Left renal pelvis (tissue), 4 donors: ENCODE measurements at regions not wholly inside any gene's neighbourhood (a gene's known extent, or its start where the extent isn't known, plus 50 kb on each side); places are given as distances from the start of the nearest gene placed in this dataset.

Experiments
- DNase-seq, 4 donors: peaks; one replicate each; pipeline ENCODE4 v3.0.0-alpha.2; 2013; ENCODE audit warnings: low read depth in 4 of 4, low spot score in 3 of 4

DNA sequence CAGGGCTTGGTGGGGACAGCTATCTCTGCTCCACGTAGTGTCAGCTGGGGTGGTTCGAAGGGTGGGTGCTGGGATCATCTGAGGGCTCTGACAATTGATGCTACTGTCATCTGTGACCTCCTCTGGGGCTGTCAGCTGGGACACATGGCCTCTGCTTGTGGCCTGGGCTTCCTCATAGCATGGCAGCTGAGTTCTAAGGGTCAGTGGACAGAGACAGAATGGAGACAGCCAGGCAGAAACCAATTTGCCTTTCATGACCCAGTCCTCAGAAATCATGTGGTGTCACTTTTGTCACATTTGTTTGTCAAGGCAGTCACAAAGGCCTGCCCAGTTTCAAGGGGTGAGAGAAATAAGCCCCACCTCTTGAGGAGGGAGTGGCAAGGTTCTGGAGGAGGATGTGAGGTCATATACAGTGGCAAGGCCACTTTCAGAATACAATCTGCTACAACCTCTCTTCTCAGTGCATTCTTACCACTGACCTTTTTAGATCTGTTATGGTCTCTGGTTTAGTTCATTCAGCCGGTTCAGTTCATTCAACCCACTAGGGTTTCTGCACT is 103.6 kb upstream of the BCOR start:
- no peak for DNase-seq

DNA sequence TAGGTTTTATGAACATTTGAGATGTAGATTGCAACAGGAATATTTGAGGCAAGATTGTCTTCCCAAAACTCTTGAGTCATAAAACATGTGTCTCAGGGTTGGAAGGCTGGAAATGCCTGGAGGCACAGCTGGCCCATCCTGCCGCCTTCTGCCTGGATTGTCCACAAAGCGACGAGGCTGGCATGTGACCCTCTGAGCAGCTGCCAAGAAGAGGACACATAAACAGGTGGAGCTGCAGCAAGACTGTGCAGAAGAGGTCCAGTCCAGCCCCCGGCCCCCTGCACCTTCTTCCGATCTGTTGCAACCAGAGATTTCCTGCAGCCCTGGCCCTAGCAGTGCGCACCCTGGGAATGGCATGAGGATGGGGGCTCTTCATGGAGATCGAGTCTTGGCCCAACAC is 101.9 kb upstream of the BCOR start:
- no peak for DNase-seq

DNA sequence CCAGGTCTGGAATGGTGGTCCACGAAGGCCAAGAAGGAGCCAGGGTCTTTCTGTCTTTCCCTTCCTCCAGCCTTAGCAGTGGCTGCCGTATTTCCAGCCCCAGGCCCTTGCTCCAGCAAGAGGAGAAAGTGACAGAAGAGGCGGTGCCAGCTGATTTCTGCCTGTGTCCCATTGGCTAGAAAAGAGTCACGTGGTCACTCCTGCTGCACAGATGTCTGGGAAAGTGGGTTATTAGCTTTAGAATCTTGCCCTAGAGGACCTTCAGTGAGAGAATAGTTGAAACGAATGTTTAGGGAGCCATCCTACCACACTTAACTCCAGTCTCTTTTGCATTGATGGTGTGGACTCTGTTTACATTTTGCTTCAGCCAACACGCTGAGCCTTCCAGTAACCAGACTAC is 99.3 kb upstream of the BCOR start:
- no peak for DNase-seq

DNA sequence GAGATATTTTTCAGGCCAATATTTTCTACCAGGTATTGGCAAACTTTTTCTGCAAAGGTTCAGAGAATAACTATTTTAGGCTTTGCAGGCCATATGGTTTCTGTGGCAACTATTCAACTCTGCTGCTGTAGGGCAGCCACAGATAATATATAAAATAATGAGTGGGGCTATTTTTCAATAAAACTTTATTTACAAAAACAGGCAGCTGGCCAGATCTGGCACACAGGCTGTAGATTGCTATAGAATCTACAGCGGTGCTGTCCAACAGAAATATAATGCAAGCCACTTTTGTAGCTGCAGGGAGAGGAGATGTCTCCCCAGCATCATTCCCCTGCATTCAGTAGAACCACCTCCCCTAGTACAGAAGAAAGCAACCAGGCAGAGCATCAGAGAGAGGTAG is 97.6 kb upstream of the BCOR start:
- no peak for DNase-seq

DNA sequence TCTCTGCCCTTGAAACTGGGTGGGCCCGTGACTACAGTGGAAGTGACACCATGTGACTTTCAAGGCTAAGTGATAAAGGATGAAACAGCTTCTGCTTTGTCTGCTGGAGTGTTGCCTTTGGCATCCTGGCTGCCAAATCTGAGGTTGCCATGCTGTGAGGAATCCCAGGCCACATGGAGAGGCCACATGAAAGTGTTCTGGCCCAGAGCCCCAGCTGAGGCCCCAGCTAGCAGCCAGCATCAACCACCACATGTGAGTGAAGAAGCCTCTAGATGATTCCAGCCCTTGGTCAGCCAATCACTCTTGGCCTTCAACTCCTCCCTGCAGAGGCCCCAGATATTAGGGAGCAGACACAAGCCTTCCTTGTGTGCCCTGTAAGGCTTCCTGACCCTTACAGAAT is 94.4 kb upstream of the BCOR start:
- no peak for DNase-seq

DNA sequence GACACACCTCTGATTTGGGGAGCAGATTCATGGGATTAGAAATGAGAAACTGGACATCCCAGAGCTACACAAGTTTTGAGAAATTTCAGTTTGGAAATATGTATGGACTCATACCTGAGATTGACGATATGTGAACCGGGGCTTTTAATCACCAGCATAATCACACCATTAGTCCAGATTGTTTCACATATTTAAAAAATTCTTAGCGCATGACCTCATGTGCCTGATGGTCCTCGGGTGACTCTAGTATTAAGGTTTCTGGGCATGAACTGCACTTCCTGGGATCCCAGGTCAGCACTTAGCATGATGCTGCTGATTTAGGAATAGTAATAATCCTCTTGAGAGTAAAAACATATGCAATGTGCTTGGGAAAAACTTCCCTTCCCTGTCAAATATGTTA is 91.9 kb upstream of the BCOR start:
- no peak for DNase-seq

DNA sequence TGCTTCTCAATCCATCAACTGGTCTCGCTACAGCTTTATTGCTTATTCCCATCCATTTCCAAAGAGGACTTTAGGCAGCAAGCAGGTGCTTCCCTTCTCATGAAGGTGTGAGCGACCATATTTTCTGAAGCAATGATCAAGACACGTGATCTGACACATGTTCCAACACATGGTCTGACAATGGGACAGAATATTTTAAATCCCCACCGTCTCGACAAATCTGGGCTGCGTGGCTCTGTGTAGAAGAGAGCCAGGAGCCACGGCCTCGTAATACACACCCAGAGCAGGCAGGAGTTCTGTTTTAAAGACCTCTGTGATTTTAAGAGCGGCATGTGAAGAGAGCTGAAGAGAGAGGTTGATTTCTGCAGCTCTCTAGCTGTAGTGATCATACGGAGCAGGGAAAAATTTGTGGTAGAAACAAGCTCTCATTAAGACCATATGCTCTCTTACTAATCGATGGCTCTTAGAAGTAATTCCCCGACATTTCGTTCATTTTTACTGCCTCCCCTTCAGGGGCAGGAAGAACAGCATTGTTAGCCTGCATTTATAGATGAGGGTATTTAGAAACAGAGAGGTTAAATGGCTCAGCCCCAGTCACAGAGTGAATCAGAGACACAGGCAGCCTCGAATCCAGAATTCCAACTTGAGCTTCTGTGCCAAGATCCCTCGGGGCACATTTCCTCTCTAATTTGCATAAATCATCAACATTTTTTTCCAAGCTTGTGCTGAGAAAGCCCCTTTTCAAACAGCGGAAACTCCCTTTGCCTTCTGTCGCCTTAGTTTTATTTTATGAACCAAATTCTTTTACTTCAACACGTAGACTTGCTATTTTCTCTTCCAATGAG is 91.0 kb upstream of the BCOR start:
- DNase-seq: no peak

DNA sequence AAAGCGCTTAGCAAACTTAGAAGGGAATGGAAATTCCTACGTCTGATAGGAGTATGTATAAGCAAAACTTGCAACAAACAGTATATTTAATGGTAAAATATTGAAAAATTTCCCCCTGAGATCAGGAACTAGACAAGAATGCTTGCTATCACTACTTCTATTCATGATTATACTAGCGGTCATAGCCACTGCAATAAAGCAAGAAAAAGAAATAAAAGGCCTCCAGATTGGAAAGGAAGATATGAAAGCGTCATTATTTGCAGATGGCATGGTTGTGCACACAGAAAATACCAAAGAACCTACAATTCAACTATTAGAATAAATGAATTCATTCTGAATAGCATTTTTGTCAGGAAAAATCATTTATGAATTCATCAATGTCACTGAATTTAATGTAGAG is 87.2 kb upstream of the BCOR start:
- DNase-seq: no peak

DNA sequence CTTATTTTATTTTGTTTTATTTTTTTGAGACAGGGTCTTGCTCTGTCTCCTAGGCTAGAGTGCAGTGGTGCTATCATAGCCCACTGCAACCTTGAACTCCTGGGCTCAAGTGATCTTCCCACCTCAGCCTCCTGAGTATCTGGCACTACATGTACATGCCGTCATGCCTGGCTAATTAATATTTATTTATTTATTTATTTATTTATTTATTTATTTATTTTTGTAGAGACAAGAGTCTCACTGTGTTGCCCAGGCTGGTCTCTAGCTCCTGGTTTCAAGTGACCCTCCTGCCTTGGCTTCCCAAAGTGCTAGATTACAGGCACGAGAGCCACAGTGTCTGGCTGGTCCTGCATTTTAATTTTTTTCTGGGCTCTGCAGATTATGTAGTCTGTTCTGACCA is 84.9 kb upstream of the BCOR start:
- no peak for DNase-seq

DNA sequence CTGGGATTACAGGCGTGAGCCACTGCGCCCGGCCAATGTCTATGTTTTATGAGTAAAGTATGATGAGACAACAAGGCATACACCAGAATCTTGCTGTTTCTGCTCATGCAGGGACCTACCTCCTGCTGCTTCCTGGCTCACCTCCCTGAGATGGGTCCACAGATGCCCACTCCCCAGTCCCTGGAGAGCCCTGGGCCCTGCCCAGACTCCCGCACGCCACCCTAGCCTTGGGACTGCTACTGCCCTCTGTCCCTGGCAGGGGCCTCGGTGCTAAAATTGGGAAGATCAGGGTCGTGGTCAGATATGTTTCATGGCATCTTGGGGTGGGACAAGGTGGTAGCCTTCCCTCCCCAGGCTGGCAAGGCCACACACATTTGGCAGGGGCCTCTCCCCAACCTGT is 84.3 kb upstream of the BCOR start:
- DNase-seq: no peak

DNA sequence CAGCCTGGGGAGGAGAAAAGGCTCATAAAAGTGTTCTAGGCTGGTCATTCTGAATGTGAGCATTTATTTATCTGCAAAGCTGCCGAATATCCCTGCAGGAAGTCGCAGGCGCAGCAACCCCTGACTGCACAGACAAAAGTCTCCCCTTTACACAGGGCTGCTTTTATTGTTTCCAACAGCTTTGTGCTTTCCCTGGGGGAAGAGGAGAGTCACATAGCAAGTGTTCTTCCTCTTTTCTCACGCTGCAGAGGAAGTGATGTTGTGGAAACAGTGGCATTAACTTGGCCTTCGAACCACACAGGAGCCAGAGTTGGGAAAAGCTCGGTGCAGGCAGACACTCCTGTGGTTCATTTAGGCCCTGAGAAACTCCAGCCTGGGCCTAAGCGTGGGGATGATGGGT is 81.5 kb upstream of the BCOR start:
- DNase-seq: no peak

DNA sequence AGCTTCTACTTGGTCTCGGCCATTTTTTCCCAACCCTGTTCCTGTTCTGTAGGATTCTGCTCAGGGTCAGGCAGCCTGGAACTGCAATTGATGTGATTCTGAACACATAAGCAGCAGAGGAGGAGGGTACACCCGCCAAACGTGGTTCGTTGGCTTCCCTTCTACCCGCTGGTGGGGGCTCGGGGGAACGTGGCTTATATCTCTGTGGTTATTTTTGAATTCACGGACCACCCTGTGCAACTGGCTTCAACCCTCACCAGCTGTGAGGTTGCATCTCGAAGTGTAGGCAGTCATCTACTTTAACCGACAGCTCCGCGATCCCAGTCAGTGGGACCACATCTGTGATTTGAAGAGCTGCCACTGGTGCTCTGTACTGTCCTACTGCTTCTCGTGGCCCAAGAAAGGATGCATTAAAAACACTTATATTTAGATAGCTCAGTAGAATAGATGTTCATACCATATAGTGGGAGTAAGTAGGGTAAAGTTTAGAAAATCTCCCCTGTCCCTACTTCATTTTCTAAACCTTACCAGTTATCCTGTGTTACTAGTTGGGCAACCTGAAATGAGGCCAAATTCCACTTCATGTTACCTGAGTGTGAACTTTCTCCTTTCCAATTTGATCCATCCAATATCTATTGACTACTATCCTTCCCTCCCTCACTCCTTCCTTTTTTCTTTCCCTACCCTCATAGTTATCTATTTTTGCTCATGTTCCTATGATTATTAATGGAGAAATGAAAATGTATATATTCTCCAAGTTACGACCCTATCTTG is 80.4 kb upstream of the BCOR start:
- no peak for DNase-seq

DNA sequence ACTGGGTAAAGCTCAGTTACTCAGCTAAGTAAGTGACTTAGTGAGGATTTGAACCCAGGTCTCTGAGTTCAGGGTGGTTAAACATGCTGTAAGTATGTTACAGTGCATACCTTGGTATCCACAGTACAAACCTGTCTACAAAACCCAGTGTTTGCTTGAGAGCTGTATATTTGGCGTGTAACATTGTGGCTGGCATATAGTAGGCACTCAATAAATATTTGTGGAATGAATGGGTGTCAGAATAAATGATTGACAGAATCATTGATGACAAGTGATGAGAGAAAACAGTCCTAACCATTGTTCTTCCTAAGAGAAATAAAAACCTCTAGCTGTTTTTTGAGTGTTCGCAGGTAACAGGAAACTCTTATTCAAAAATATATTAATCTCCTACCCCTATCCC is 79.7 kb upstream of the BCOR start:
- DNase-seq: no peak

DNA sequence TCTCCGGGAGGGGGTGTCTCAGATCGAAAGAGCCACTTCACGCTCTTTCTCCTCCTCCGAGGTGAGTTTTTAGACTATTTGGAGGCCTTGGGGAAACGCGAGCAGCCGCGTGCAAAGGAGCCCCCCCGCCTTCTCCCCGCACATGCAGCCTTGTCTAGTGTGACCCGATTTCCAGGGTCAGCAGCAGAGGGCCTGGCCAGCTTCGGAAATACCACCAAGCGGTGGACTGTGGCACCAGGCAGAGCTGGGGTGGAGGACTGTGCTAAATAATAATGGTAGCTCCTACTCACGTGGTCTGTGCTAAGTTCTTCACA is 79.3 kb upstream of the BCOR start:
- no peak for DNase-seq

DNA sequence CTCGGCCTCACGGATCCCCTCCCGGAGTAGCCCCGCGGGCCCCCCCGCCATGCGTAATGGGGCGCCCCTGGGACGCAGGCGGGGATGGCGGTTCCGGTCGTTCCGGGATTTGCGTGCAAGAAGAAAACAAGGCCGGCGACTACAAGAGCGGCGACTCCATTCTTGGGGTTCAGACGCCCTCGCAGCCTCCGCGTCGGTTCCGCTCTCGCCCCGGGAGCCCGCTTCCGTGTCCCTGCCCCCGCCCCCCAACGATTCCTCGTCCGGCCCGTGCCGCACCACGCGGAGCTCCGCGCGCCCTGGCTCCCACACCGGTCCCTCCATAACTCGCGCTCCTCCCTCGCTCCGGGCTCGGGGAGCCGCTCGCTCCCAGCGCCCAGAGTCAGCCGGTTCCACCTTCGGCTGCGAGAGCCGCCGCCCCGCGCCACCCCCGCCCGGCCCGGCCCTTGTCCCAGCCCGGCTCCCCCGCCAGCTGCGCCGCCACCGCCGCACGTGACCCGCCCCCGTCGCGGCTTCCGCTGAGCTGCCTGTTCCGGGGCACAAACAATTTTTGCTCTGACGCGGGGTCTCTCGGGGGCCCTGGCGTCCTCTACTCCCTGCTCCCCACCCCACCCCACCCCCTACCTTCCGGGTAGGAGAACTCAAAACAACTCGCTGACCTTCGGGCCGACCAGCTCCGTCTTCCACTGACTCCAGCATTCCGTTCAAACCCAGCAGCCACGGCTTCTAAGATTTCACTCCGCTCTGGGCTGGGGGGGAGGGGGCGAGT is 78.8 kb upstream of the BCOR start:
- DNase-seq: no peak

DNA sequence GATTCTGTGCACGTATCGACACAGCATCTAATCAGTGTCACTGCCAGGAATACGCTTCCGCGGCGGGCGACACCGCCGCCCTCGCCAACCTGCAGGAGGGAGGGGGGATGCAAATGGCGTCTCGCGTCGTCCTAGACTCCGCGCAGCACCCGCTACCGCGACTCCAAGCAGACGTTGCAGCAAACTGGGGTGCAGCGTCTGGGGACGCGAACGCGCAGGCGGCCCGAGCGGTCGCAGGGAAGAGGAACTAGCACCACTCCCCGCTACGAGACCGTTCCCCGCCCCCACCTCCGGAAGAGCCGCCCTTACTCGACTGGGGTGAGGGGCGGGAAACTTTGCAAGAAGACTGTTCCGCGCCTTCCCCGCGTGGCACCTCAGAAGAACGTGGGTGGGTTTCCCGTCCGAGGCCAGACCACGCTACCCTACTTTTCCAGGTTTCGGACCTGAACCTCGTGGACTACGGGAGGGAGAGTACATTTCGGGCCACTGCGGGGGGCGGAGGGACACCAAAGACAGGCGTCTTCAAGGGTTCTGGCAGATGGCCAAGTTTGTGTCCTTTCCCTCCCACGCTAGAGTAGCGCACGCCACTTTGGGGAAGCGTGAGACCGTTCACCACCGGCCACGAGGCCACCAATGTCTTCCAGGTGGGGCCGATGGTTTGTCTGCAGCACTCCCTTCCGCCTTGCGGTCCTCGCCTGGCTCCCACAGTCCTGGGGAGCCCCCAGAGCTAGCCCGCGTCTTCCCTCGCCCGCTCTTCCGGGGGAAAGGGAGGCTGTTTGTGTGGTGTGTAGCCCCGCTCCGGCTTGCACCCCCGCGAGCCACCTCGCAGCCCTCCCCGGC is 78.0 kb upstream of the BCOR start:
- DNase-seq: no peak

DNA sequence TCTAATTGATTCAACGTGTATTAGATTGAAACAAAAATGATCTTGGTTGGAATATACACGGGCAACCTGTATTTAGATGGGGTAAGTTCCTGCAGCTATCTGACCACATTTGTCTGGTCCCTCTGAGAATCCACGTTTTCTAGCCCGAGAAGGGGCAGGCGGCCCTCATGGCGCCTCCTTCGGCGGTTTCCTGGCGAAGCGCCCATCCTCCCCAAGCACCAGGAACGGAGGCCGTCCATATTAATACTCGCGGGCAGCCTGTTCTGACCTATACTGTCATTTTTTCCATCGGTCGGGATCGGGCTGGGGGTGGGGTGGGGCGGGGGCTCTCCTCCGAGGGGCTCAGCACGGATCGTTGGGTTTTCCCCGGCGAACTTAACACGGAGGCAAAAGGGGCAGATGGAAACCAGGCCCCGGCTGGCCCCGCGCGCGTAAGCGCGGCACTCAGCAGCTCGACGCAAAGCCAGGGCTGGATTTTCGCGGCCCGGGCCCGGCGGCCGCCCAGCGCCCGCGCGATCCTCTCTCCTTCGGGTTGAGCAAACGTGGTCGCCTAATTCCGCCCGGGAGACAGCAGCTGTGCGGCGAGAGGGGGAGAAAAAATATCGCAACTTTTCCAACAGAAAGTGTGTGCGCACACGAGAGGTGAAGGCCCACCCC is 77.2 kb upstream of the BCOR start:
- DNase-seq: no peak

DNA sequence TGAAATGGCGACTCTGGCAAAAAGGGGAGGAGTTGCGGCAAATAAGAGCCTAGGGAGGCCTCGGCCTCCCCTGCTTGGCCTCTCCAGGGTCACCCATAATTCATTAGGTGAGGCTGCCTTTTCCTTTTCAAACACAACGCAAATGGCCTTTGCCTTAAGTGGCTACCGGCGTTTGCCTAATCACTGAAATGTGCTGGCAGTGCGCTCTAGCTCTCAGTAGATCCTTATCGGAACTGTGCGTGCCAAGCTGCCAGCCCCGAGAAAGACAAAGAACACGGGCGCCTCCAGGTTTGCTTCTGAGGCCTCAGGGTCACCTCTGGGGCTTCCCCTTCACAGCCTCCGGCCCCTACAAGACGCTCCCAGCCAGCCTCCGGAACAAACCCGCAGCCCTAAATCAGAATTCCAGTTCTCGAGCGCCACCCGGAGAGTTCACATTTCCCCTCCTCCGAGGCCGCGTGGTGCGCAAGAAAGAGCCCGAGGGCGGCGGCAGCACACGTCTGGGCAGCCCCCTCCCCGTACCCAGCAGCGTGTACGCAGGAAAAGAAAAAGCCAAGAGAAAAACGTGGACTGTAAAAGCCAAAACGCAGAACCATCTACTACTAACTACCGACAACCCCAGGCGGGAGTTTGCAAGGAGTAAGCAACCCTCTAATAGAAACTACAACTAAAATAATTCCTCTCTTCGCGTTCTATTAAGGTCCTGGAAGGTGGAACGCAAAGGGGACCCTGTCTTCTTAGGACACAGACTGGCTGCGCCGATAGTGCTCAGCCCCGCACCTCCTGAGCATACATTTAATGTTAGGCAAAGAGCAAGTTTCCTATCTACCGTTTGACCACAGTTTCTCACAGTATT is 76.5 kb upstream of the BCOR start:
- no peak for DNase-seq
